Natural killer cell (primary cell): ENCODE measurements at regions not wholly inside any gene's neighbourhood (a gene's known extent, or its start where the extent isn't known, plus 50 kb on each side); places are given as distances from the start of the nearest gene placed in this dataset.

Experiments
- ATAC-seq, 3 donors: fragments of 150-1000 bp in 2 of 3; fragments of 200-7000 bp in 1 of 3; cut with Tn5 transposase; 1 replicate in 1 of 3; 2 replicates in 2 of 3; pipeline ENCODE4 v1.10.0; 2021; ENCODE audit warnings: mild to moderate bottlenecking in 2 of 3, moderate library complexity in 2 of 3
- DNase-seq, 2 donors: peaks; one replicate each; pipeline versions ENCODE4 v3.0.0 to v3.0.0-alpha.2; 2013 to 2021; ENCODE audit warnings: mixed read lengths in 1 of 2
- H3K27ac ChIP-seq: one replicate; pipeline ENCODE4 v1.5.1; 2013; ENCODE audit warnings: mild to moderate bottlenecking, low read length
- H3K27me3 ChIP-seq: one replicate; pipeline ENCODE4 v1.6.1; 2013; ENCODE audit warnings: low read length; ENCODE audit not compliant: control insufficient read depth, insufficient read depth
- H3K36me3 ChIP-seq: one replicate; pipeline ENCODE4 v1.6.1; 2013; ENCODE audit warnings: low read length; ENCODE audit not compliant: control insufficient read depth, insufficient read depth
- H3K4me1 ChIP-seq: one replicate; pipeline ENCODE4 v1.6.1; 2013; ENCODE audit warnings: low read length; ENCODE audit not compliant: control insufficient read depth, insufficient read depth
- H3K4me3 ChIP-seq: one replicate; pipeline ENCODE4 v1.5.1; 2013; ENCODE audit warnings: low read length
- H3K9me3 ChIP-seq: one replicate; pipeline ENCODE4 v1.6.1; 2013; ENCODE audit warnings: low read length; ENCODE audit not compliant: control insufficient read depth, insufficient read depth
- H3K27ac Mint-ChIP-seq, 2 donors: one replicate each; pipeline ENCODE4 v1.8.0; 2022; ENCODE audit warnings: mild to moderate bottlenecking in 2 of 2, mixed read lengths in 2 of 2, moderate library complexity in 1 of 2
- H3K27me3 Mint-ChIP-seq, 2 donors: one replicate each; pipeline ENCODE4 v1.8.0; 2022; ENCODE audit warnings: low read depth in 2 of 2, mixed read lengths in 2 of 2
- H3K36me3 Mint-ChIP-seq: one replicate; pipeline ENCODE4 v1.8.0; 2022; ENCODE audit warnings: mixed read lengths
- H3K4me1 Mint-ChIP-seq, 2 donors: one replicate each; pipeline ENCODE4 v1.8.0; 2022; ENCODE audit warnings: mixed read lengths in 2 of 2
- H3K4me3 Mint-ChIP-seq: one replicate; pipeline ENCODE4 v1.8.0; 2022; ENCODE audit warnings: mild to moderate bottlenecking, moderate library complexity, mixed read lengths
- H3K9me3 Mint-ChIP-seq, 2 donors: one replicate each; pipeline ENCODE4 v1.8.0; 2022; ENCODE audit warnings: mixed read lengths in 2 of 2
- WGBS: methylation state at CpG from one replicate; pipeline ENCODE4 v1.1.7; 2013; ENCODE audit warnings: missing lambda C conversion rate; ENCODE audit not compliant: insufficient coverage; 5-methylcytosine and 5-hydroxymethylcytosine counted together
- intact Hi-C: fragments of 100-400 bp; cut with micrococcal nuclease; formaldehyde crosslinking; loops from one replicate; pipeline ENCODE4 v1.14.2; 2022
- TF ChIP-seq, protein P1 (sequence below): fragments of 200-600 bp; IDR thresholded peaks from one replicate; pipeline ENCODE4 v1.8.0; 2022; ENCODE audit warnings: antibody characterized with exemption

- Mint-ChIP-seq H3K27me3 (peaks cover 0 to 2% of the 10 kb centered on the region in 2 donors), H3K4me1 (no peaks in the 10 kb centered on the region), H3K9me3 (peaks cover 0 to 2% of the 10 kb centered on the region in 2 donors), H3K27ac (no peak overlapping the region), H3K36me3 (no peaks in the 10 kb centered on the region), H3K4me3 (no peak overlapping the region)
- H3K36me3 ChIP-seq, result no peaks in the 10 kb centered on the region
- H3K27ac ChIP-seq, result no peak overlapping the region
- DNase-seq, result no peak
- H3K4me3 ChIP-seq, result no peak overlapping the region
- TF ChIP-seq, protein P1, sequence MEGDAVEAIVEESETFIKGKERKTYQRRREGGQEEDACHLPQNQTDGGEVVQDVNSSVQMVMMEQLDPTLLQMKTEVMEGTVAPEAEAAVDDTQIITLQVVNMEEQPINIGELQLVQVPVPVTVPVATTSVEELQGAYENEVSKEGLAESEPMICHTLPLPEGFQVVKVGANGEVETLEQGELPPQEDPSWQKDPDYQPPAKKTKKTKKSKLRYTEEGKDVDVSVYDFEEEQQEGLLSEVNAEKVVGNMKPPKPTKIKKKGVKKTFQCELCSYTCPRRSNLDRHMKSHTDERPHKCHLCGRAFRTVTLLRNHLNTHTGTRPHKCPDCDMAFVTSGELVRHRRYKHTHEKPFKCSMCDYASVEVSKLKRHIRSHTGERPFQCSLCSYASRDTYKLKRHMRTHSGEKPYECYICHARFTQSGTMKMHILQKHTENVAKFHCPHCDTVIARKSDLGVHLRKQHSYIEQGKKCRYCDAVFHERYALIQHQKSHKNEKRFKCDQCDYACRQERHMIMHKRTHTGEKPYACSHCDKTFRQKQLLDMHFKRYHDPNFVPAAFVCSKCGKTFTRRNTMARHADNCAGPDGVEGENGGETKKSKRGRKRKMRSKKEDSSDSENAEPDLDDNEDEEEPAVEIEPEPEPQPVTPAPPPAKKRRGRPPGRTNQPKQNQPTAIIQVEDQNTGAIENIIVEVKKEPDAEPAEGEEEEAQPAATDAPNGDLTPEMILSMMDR, result no peak
- no peak for ATAC-seq
- H3K9me3 ChIP-seq, result no peaks in the 10 kb centered on the region
- WGBS, result 77% methylated on average over 3 of the region's 3 CpGs
- H3K27me3 ChIP-seq, result no peaks in the 10 kb centered on the region
- intact Hi-C loops, result no loop called here
- H3K4me1 ChIP-seq, result no peaks in the 10 kb centered on the region
Observed at GRCh38 chr9:14391620-14392019, 77.7 kb upstream of the NFIB start.

DNA sequence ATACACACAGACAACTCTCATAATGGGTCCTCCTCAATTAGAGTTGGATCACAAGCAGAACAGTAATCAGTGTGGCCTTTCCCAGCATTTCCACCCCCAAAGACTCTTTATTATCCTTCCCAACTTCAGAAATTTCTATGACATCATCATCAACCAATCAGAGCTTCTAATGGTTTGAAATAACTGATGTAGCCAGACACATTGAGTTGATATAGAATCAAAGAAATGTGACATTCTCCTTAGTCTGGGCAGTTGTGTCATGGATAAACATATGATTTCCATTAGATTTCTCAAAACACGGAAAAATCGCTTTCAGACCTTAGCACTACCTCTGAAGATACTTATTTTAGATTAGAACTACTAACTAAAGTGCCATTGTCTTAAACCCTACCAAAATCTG, 75.7 kb upstream of the NFIB start:
- no peaks in the 10 kb centered on the region for H3K4me1 ChIP-seq
- H3K36me3 ChIP-seq, result no peaks in the 10 kb centered on the region
- no peaks in the 10 kb centered on the region for H3K4me1 Mint-ChIP-seq
- H3K36me3 Mint-ChIP-seq, result no peaks in the 10 kb centered on the region
- no peak overlapping the region for H3K27ac ChIP-seq
- H3K4me3 ChIP-seq, result no peak overlapping the region
- 80% methylated on average over 2 of the region's 2 CpGs for WGBS
- no peak for DNase-seq
- TF ChIP-seq, protein P1, result no peak
- H3K9me3 ChIP-seq, result no peaks in the 10 kb centered on the region
- no peak for ATAC-seq
- H3K9me3 Mint-ChIP-seq, result peaks cover 2 to 3% of the 10 kb centered on the region in 2 donors
- H3K4me3 Mint-ChIP-seq, result no peak overlapping the region
- intact Hi-C loops, result no loop called here
- no peaks in the 10 kb centered on the region for H3K27me3 ChIP-seq
- peaks cover 0 to 2% of the 10 kb centered on the region in 2 donors for H3K27me3 Mint-ChIP-seq
- H3K27ac Mint-ChIP-seq, result no peak overlapping the region

DNA sequence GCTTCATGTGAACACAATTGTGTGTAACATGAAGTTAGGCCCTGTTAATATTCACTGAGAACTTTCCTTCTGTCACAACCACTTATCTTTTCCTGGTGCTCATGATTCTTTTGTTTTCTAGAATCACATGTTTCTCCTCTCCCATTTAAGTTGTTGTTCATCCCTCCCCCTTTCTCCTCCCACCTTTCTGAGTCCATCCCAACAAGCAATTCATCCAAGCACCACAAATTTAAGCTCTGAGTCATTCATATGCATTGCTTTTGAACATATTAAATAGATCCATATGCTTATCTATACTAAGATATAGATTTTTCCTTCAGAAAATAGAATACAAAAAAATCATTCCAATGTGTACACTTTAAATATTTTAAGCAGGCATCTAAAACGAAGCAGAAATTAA, 75.2 kb upstream of the NFIB start:
- TF ChIP-seq, protein P1, result no peak
- no peak overlapping the region for H3K4me3 Mint-ChIP-seq
- Histone ChIP-seq H3K4me1 (no peaks in the 10 kb centered on the region), H3K36me3 (no peaks in the 10 kb centered on the region), H3K9me3 (no peaks in the 10 kb centered on the region), H3K27me3 (no peaks in the 10 kb centered on the region), H3K27ac (no peak overlapping the region), H3K4me3 (no peak overlapping the region)
- intact Hi-C loops, result no loop called here
- H3K27ac Mint-ChIP-seq, result no peak overlapping the region
- 100% methylated on average over 1 of the region's 1 CpG for WGBS
- H3K27me3 Mint-ChIP-seq, result peaks cover 0 to under 1% of the 10 kb centered on the region in 2 donors
- ATAC-seq (no peak), DNase-seq (no peak)
- peaks cover under 1 to 3% of the 10 kb centered on the region in 2 donors for H3K9me3 Mint-ChIP-seq
- H3K4me1 Mint-ChIP-seq, result no peaks in the 10 kb centered on the region
- no peaks in the 10 kb centered on the region for H3K36me3 Mint-ChIP-seq

- H3K36me3 ChIP-seq, result no peaks in the 10 kb centered on the region
- no peaks in the 10 kb centered on the region for H3K9me3 ChIP-seq
- Mint-ChIP-seq H3K36me3 (no peaks in the 10 kb centered on the region), H3K27me3 (no peaks in the 10 kb centered on the region), H3K4me1 (no peaks in the 10 kb centered on the region), H3K27ac (no peak overlapping the region), H3K9me3 (peaks cover 2 to 5% of the 10 kb centered on the region in 2 donors), H3K4me3 (no peak overlapping the region)
- 94% methylated on average over 11 of the region's 12 CpGs for WGBS
- ATAC-seq (no peak), DNase-seq (no peak)
- intact Hi-C loops, result no loop called here
- no peaks in the 10 kb centered on the region for H3K27me3 ChIP-seq
- H3K4me3 ChIP-seq, result no peak overlapping the region
- no peak overlapping the region for H3K27ac ChIP-seq
- H3K4me1 ChIP-seq, result no peaks in the 10 kb centered on the region
- TF ChIP-seq, protein P1, result no peak
Observed at GRCh38 chr9:14383773-14384172, 69.8 kb upstream of the NFIB start.
